ENCODE measurements at regions not wholly inside any gene's neighbourhood (a gene's known extent, or its start where the extent isn't known, plus 50 kb on each side); places are given as distances from the start of the nearest gene placed in this dataset.
A peak's percentile ranks its signal among the peaks of the same experiment; 100 is the strongest.

DNA sequence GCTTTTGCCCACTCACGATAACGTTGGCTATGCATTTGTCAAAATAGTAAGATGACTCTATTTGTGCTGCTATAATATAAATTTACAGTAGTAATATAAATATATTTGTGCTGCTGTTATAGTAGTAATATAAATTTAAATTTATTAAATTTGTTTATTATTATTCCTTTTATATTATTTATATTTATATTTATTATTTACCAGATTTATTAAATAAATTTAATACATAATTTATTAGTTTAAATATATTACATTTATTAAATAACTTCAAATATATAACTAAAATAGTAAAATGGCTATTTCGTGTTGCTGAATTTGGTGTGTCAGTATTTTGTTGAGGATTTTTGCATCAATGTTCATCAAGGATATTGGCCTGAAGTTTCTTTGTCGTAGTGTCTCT, 246.5 kb upstream of the FGF16 start:
- Mint-ChIP-seq H3K4me1 (no peaks in the 10 kb centered on the region), H3K36me3 (no peaks in the 10 kb centered on the region), H3K27ac (no peak overlapping the region), H3K9me3 (peaks cover 37% of the 10 kb centered on the region), H3K4me3 (no peak overlapping the region), H3K27me3 (ENCODE audit: low read depth) (peaks cover 4% of the 10 kb centered on the region)
- CTCF ChIA-PET, result no interaction called here
- TF ChIP-seq NR2C2 (CRISPR knock-in tag; IDR thresholded peaks at IDR 0.05), result no peak
- no peak for TF ChIP-seq ZNF423 (CRISPR knock-in tag; IDR thresholded peaks at IDR 0.05)
- TF ChIP-seq HMGA2 (CRISPR knock-in tag; IDR thresholded peaks at IDR 0.05), result peak; percentile 95
- ATAC-seq, result no peak
- DNase-seq (ENCODE audit: low spot score), result no peak
- POLR2A ChIA-PET, result no interaction called here

DNA sequence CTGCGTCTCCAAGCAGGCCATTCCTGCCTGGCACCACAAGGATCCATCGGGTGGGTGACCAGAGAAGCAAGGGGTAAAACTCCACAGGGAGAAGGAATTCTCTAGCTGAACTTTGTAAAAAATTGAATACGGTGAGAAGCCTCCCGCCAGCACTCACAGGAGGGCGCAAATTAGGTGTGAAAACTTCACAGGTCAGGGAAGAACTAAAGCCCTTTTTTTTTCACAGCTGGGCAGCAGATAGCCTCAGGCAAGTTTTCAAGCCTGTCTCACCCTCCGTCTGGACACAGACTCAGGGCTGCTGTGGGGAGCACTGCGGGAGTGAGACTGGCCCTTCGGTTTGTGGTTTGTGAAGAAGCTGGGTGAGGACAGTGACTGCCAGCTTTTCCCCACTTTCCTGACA, 224.1 kb upstream of the FGF16 start:
- DNase-seq (ENCODE audit: low spot score) (peak; percentile 9), ATAC-seq (peak; percentile 36; the same call in 1 of the 2 replicates)
- H3K9me3 Mint-ChIP-seq, result peaks cover 10% of the 10 kb centered on the region
- no peak overlapping the region for H3K27ac Mint-ChIP-seq
- H3K4me3 Mint-ChIP-seq, result no peak overlapping the region
- no peaks in the 10 kb centered on the region for H3K36me3 Mint-ChIP-seq
- ChIA-PET POLR2A (no interaction called here), CTCF (interaction anchor here (1.1 kb wide), 1 partner anchor 192 kb away, joined by 3 read pairs; no protein-coding TSS in a partner anchor)
- peaks cover 7% of the 10 kb centered on the region; the same call in 1 of the 2 replicates for H3K4me1 Mint-ChIP-seq
- TF ChIP-seq IRF2 (CRISPR knock-in tag; IDR thresholded peaks at IDR 0.05; ENCODE audit: borderline replicate concordance, low read depth) (no peak), ZNF416 (CRISPR knock-in tag; IDR thresholded peaks at IDR 0.05) (no peak), ATF1 (CRISPR knock-in tag; IDR thresholded peaks at IDR 0.05) (no peak), EMX1 (CRISPR knock-in tag; IDR thresholded peaks at IDR 0.05) (no peak), JAZF1 (CRISPR knock-in tag; IDR thresholded peaks at IDR 0.05) (no peak), ETV6 (CRISPR knock-in tag; IDR thresholded peaks at IDR 0.05) (no peak), ZNF121 (CRISPR knock-in tag; IDR thresholded peaks at IDR 0.05) (no peak)
- TF ChIP-seq, protein P1, sequence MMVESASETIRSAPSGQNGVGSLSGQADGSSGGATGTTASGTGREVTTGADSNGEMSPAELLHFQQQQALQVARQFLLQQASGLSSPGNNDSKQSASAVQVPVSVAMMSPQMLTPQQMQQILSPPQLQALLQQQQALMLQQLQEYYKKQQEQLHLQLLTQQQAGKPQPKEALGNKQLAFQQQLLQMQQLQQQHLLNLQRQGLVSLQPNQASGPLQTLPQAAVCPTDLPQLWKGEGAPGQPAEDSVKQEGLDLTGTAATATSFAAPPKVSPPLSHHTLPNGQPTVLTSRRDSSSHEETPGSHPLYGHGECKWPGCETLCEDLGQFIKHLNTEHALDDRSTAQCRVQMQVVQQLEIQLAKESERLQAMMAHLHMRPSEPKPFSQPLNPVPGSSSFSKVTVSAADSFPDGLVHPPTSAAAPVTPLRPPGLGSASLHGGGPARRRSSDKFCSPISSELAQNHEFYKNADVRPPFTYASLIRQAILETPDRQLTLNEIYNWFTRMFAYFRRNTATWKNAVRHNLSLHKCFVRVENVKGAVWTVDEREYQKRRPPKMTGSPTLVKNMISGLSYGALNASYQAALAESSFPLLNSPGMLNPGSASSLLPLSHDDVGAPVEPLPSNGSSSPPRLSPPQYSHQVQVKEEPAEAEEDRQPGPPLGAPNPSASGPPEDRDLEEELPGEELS (CRISPR knock-in tag; IDR thresholded peaks at IDR 0.05), result no peak
- TF ChIP-seq, protein P2, sequence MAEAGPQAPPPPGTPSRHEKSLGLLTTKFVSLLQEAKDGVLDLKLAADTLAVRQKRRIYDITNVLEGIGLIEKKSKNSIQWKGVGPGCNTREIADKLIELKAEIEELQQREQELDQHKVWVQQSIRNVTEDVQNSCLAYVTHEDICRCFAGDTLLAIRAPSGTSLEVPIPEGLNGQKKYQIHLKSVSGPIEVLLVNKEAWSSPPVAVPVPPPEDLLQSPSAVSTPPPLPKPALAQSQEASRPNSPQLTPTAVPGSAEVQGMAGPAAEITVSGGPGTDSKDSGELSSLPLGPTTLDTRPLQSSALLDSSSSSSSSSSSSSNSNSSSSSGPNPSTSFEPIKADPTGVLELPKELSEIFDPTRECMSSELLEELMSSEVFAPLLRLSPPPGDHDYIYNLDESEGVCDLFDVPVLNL (CRISPR knock-in tag; IDR thresholded peaks at IDR 0.05; ENCODE audit: borderline replicate concordance, low read depth), result no peak
- TF ChIP-seq, protein P3, sequence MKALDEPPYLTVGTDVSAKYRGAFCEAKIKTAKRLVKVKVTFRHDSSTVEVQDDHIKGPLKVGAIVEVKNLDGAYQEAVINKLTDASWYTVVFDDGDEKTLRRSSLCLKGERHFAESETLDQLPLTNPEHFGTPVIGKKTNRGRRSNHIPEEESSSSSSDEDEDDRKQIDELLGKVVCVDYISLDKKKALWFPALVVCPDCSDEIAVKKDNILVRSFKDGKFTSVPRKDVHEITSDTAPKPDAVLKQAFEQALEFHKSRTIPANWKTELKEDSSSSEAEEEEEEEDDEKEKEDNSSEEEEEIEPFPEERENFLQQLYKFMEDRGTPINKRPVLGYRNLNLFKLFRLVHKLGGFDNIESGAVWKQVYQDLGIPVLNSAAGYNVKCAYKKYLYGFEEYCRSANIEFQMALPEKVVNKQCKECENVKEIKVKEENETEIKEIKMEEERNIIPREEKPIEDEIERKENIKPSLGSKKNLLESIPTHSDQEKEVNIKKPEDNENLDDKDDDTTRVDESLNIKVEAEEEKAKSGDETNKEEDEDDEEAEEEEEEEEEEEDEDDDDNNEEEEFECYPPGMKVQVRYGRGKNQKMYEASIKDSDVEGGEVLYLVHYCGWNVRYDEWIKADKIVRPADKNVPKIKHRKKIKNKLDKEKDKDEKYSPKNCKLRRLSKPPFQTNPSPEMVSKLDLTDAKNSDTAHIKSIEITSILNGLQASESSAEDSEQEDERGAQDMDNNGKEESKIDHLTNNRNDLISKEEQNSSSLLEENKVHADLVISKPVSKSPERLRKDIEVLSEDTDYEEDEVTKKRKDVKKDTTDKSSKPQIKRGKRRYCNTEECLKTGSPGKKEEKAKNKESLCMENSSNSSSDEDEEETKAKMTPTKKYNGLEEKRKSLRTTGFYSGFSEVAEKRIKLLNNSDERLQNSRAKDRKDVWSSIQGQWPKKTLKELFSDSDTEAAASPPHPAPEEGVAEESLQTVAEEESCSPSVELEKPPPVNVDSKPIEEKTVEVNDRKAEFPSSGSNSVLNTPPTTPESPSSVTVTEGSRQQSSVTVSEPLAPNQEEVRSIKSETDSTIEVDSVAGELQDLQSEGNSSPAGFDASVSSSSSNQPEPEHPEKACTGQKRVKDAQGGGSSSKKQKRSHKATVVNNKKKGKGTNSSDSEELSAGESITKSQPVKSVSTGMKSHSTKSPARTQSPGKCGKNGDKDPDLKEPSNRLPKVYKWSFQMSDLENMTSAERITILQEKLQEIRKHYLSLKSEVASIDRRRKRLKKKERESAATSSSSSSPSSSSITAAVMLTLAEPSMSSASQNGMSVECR (CRISPR knock-in tag; IDR thresholded peaks at IDR 0.05; ENCODE audit: borderline replicate concordance), result no peak
- TF ChIP-seq, protein P4, sequence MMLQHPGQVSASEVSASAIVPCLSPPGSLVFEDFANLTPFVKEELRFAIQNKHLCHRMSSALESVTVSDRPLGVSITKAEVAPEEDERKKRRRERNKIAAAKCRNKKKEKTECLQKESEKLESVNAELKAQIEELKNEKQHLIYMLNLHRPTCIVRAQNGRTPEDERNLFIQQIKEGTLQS (CRISPR knock-in tag; conservative IDR thresholded peaks at IDR 0.05), result no peak
- TF ChIP-seq, protein P5, sequence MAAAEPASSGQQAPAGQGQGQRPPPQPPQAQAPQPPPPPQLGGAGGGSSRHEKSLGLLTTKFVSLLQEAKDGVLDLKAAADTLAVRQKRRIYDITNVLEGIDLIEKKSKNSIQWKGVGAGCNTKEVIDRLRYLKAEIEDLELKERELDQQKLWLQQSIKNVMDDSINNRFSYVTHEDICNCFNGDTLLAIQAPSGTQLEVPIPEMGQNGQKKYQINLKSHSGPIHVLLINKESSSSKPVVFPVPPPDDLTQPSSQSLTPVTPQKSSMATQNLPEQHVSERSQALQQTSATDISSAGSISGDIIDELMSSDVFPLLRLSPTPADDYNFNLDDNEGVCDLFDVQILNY (CRISPR knock-in tag; IDR thresholded peaks at IDR 0.05), result no peak
- TF ChIP-seq, protein P6, sequence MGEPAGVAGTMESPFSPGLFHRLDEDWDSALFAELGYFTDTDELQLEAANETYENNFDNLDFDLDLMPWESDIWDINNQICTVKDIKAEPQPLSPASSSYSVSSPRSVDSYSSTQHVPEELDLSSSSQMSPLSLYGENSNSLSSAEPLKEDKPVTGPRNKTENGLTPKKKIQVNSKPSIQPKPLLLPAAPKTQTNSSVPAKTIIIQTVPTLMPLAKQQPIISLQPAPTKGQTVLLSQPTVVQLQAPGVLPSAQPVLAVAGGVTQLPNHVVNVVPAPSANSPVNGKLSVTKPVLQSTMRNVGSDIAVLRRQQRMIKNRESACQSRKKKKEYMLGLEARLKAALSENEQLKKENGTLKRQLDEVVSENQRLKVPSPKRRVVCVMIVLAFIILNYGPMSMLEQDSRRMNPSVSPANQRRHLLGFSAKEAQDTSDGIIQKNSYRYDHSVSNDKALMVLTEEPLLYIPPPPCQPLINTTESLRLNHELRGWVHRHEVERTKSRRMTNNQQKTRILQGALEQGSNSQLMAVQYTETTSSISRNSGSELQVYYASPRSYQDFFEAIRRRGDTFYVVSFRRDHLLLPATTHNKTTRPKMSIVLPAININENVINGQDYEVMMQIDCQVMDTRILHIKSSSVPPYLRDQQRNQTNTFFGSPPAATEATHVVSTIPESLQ (CRISPR knock-in tag; IDR thresholded peaks at IDR 0.05), result no peak
- TF ChIP-seq, protein P7, sequence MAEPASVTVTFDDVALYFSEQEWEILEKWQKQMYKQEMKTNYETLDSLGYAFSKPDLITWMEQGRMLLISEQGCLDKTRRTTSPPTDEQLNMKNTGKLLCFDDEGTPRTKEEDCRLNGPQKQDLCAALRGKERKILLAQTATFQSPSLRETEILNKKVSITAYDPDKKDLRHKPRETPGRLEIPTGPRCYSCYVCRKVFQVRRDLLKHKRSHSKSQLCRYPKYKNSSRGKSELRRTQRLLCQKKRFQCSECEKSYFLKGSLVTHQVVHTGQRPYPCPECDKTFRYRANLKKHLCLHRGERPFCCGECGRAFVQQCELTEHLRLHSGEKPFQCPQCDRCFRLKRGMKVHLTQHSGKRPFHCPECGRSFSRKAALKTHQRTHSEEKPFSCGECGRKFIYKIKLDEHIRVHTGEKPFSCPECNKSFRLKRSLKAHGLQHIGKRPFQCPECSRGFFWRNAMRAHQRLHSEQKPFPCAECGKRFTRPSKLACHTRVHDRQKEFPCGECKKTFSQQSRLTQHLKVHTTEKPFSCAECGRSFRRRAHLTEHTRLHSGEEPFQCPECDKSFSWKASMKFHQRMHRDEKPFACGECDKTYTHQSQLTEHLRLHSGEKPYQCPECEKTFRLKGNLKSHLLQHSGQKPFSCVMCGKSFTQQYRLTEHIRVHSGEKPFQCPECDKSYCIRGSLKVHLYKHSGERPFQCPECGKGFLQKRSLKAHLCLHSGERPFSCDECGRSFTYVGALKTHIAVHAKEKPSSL (CRISPR knock-in tag; conservative IDR thresholded peaks at IDR 0.05), result no peak
- H3K27me3 Mint-ChIP-seq (ENCODE audit: low read depth), result peaks cover 52% of the 10 kb centered on the region

Data from WTC11 (cell line).